Stomach (tissue), 8 donors: ENCODE measurements at regions not wholly inside any gene's neighbourhood (a gene's known extent, or its start where the extent isn't known, plus 50 kb on each side); places are given as distances from the start of the nearest gene placed in this dataset.

Experiments
- DNase-seq, 2 donors: peaks; one replicate each; pipeline versions ENCODE4 v3.0.0 to v3.0.0-alpha.2; 2013 to 2019
- H3K27ac ChIP-seq, 5 donors: fragments of 200-600 bp in 4 of 5; sonication (generic) in 4 of 5; one replicate each; pipeline ENCODE4 v1.5.1; 2013 to 2019; ENCODE audit warnings: mild to moderate bottlenecking in 1 of 5, moderate library complexity in 1 of 5
- H3K27me3 ChIP-seq, 3 donors: fragments of 200-600 bp; sonication (generic); one replicate each; pipeline ENCODE4 v1.5.1; 2017 to 2019; ENCODE audit warnings: mixed run types in 1 of 3
- H3K36me3 ChIP-seq, 4 donors: fragments of 200-600 bp; sonication (generic); 1 replicate in 3 of 4; 2 replicates in 1 of 4; pipeline ENCODE4 v1.5.1; 2016 to 2019
- H3K4me1 ChIP-seq, 4 donors: fragments of 200-600 bp; sonication (generic); one replicate each; pipeline ENCODE4 v1.5.1; 2016 to 2019
- H3K4me3 ChIP-seq, 4 donors: fragments of 200-600 bp; sonication (generic) in 3 of 4; one replicate each; pipeline ENCODE4 v1.5.1; 2016 to 2019; ENCODE audit warnings: mild to moderate bottlenecking in 1 of 4
- H3K9me3 ChIP-seq, 4 donors: fragments of 200-600 bp; sonication (generic); one replicate each; pipeline ENCODE4 v1.5.1; 2016 to 2019
- EP300 ChIP-seq: sonication (generic); formaldehyde crosslinking; IDR thresholded peaks from one replicate; pipeline ENCODE4 v1.6.1; 2017; ENCODE audit warnings: antibody characterized with exemption
- POLR2A ChIP-seq, 4 donors: fragments of 450-650 bp; IDR thresholded peaks; one replicate each; pipeline ENCODE4 v1.6.1; 2016; ENCODE audit warnings: antibody characterized with exemption in 4 of 4, control low read depth in 2 of 4, mild to moderate bottlenecking in 1 of 4, moderate library complexity in 1 of 4
- POLR2AphosphoS5 ChIP-seq, 3 donors: sonication (generic); formaldehyde crosslinking; IDR thresholded peaks; one replicate each; pipeline ENCODE4 v1.6.1; 2016; ENCODE audit warnings: antibody characterized with exemption in 3 of 3
- WGBS, 5 donors: extraction: QIAGEN DNeasy Blood & Tissue Kit in 3 of 5; methylation state at CpG; one replicate each; pipeline versions ENCODE4 v1.1.5 to v1.1.7; 2013 to 2018; 5-methylcytosine and 5-hydroxymethylcytosine counted together
- intact Hi-C: fragments of 100-400 bp; cut with DNase I; formaldehyde crosslinking; loops from one replicate; pipeline ENCODE4 v1.15.1; 2023; ENCODE audit warnings: low total_unique reads
- TF ChIP-seq, protein P1 (sequence below), 7 experiments: fragments of 450-650 bp in 4 of 7; fragments of 200-600 bp in 3 of 7; sonication (generic) in 3 of 7; IDR thresholded peaks; one replicate each; pipeline ENCODE4 v1.5.1; 2016 to 2019; ENCODE audit warnings: antibody characterized with exemption in 7 of 7, control low read depth in 2 of 7, mild to moderate bottlenecking in 1 of 7
- donor health status: healthy with polysubstance abuse.
- donor health status: Bipolar disorder and iron deficiency.
- donor health status: healthy.

DNA sequence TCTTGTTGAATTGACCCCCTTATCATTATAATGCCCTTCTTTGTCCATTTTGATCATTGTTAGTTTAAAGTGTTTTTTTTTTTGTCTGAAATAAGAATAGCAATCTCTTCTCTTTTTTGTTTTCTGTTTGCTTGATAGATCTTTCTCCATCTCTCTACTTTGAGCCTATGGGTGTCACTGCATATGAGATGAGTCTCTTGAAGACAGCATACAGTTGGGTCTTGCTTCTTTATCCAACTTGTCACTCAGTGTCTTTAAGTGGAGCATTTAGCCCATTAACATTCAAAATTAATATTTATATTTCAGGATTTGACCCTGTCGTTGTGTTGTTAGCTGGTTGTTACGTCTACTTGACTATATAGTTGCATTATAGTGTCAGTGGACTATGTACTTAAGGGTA is 135.4 kb downstream of the HMHB1 start:
- intact Hi-C loops = no loop called here
- H3K36me3 ChIP-seq = no peaks in the 10 kb centered on the region
- H3K4me3 ChIP-seq = no peak overlapping the region
- DNase-seq = no peak
- 74 to 89% (median 82%) methylated on average over 2 of the region's 2 CpGs for WGBS, 5 donors
- no peaks in the 10 kb centered on the region for H3K27me3 ChIP-seq
- H3K27ac ChIP-seq = no peak overlapping the region
- no peaks in the 10 kb centered on the region for H3K4me1 ChIP-seq
- peaks cover 0 to 28% (median 17%) of the 10 kb centered on the region in 4 donors for H3K9me3 ChIP-seq
- TF ChIP-seq, protein P1, sequence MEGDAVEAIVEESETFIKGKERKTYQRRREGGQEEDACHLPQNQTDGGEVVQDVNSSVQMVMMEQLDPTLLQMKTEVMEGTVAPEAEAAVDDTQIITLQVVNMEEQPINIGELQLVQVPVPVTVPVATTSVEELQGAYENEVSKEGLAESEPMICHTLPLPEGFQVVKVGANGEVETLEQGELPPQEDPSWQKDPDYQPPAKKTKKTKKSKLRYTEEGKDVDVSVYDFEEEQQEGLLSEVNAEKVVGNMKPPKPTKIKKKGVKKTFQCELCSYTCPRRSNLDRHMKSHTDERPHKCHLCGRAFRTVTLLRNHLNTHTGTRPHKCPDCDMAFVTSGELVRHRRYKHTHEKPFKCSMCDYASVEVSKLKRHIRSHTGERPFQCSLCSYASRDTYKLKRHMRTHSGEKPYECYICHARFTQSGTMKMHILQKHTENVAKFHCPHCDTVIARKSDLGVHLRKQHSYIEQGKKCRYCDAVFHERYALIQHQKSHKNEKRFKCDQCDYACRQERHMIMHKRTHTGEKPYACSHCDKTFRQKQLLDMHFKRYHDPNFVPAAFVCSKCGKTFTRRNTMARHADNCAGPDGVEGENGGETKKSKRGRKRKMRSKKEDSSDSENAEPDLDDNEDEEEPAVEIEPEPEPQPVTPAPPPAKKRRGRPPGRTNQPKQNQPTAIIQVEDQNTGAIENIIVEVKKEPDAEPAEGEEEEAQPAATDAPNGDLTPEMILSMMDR (IDR thresholded peaks at IDR 0.05) = no peak
- TF ChIP-seq POLR2AphosphoS5 (IDR thresholded peaks at IDR 0.05) (no peak), EP300 (no peak), POLR2A (IDR thresholded peaks at IDR 0.05) (no peak)

DNA sequence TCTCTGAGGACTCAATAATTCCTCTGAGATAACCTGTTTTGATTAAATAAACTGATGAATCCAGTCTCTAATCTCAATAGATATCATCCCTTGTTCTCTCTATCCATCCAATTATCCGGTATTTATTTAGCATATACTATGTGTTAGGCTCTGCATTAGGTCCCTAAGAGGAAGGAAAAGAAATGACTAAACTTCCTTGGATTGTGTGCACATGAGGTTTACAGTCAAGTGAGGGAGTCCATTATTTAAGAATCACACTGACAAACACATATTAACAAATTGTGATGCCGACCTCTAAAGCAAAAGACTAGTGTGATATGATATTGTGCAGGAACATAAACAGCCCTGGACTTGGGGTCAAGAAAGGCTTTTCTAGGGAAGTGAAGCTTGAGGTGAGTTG is 140.8 kb downstream of the HMHB1 start:
- peaks cover 0 to 2% (median 0%) of the 10 kb centered on the region in 4 donors for H3K9me3 ChIP-seq
- peaks cover 0 to 4% (median 0%) of the 10 kb centered on the region in 4 donors for H3K4me1 ChIP-seq
- H3K36me3 ChIP-seq = no peaks in the 10 kb centered on the region
- no peak overlapping the region for H3K27ac ChIP-seq
- TF ChIP-seq, protein P1 (IDR thresholded peaks at IDR 0.05) = no peak
- intact Hi-C loops = no loop called here
- WGBS, 5 donors = 62 to 90% (median 89%) methylated on average over 2 of the region's 2 CpGs
- no peak for DNase-seq
- H3K27me3 ChIP-seq = no peaks in the 10 kb centered on the region
- no peak overlapping the region for H3K4me3 ChIP-seq

DNA sequence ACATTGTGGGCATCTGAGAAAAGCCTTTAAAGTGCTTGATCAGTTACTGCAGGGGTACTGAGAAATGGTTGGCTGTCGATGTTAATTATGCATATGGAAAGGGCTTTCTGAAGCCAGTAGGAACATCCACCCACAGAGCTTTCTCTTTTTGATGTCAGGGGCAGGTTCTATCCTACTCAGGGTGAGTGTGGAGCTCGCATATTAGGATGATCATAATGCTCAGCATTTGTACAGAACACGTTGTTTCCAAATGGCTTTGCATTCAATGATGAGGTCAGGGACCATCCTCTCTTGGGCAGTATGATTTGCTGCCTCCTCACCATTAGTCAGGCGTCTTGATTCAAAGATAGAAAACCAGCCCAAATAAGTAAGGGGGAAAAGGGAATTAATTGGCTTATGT is 141.9 kb downstream of the HMHB1 start:
- TF ChIP-seq POLR2A (IDR thresholded peaks at IDR 0.05) = no peak
- no peak for TF ChIP-seq POLR2AphosphoS5 (IDR thresholded peaks at IDR 0.05)
- TF ChIP-seq EP300 = no peak
- TF ChIP-seq, protein P1 (IDR thresholded peaks at IDR 0.05) = no peak
- 85 to 96% (median 91%) methylated on average over 4 of the region's 4 CpGs for WGBS, 5 donors
- no peak for DNase-seq
- intact Hi-C loops = no loop called here
- Histone ChIP-seq H3K9me3 (no peaks in the 10 kb centered on the region), H3K27ac (no peak overlapping the region), H3K4me1 (peaks cover 0 to 4% (median 0%) of the 10 kb centered on the region in 4 donors), H3K36me3 (no peaks in the 10 kb centered on the region), H3K27me3 (no peaks in the 10 kb centered on the region), H3K4me3 (no peak overlapping the region)

DNA sequence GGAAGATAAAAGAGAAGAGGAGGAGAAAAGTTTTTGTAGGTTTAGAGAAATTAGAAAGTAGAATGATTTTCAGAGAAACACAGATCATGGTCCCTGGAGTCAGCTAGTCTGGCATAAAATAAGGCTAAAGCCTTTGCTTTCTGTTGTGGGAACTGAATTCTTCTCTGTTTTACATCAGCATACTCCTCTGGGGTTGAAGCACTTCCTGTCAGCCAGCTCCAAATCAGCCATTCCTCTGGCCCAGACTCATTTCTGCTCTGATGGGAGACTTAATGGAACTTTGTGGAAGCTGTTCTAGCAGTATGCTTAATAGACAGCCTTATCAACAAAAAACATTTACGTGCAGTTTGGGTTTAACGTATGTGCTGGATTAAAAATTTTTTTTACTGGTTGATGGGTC is 143.2 kb downstream of the HMHB1 start:
- Histone ChIP-seq H3K4me1 (peaks cover 0 to 4% (median 0%) of the 10 kb centered on the region in 4 donors), H3K4me3 (no peak overlapping the region), H3K9me3 (no peaks in the 10 kb centered on the region), H3K27me3 (no peaks in the 10 kb centered on the region), H3K36me3 (no peaks in the 10 kb centered on the region), H3K27ac (no peak overlapping the region)
- intact Hi-C loops = no loop called here
- 47 to 74% (median 59%) methylated on average over 2 of the region's 2 CpGs for WGBS, 5 donors
- DNase-seq = peak in 1 of 2 donors; percentile 75
- TF ChIP-seq POLR2A (IDR thresholded peaks at IDR 0.05) (no peak), POLR2AphosphoS5 (IDR thresholded peaks at IDR 0.05) (no peak), EP300 (no peak)
- TF ChIP-seq, protein P1 (IDR thresholded peaks at IDR 0.05) = no peak
